HG03378 (cell line): ENCODE measurements at regions not wholly inside any gene's neighbourhood (a gene's known extent, or its start where the extent isn't known, plus 50 kb on each side); places are given as distances from the start of the nearest gene placed in this dataset.

Source experiments
- ATAC-seq: cut with Tn5 transposase; IDR thresholded peaks from one replicate; pipeline ENCODE4 v1.9.1; 2021; ENCODE audit warnings: mild to moderate bottlenecking, moderate library complexity; ENCODE audit not compliant: unreplicated experiment

- no peak for ATAC-seq
Observed at GRCh38 chr15:58294681-58295254, 137.0 kb upstream of the LIPC start.

DNA sequence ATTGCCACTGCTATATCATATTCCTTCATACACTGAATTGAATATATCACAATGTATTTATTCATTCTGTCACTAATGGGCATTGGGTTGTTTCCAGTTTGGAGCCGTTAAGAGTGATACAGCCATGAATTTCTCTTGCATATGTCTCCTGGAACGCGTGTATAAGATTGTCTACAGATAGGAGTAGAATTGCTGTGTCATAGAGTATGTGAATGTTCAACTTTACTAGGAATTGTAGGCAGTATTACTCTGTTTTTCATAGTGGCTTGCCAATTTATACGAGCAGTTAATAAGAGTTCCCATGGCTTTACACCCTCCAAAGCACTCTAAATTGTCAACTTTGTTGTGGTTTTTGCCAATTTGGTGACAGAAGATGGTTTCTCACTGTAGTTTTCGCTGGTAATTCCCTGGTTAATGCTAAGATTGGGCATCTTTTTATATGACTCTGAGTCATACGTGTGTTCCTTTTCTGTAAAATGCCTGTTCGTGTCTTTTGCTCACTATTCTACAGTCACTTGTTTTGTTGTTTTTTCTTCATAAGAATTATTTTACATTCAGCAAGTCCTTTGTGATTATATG is 136.1 kb upstream of the LIPC start:
- no peak for ATAC-seq

DNA sequence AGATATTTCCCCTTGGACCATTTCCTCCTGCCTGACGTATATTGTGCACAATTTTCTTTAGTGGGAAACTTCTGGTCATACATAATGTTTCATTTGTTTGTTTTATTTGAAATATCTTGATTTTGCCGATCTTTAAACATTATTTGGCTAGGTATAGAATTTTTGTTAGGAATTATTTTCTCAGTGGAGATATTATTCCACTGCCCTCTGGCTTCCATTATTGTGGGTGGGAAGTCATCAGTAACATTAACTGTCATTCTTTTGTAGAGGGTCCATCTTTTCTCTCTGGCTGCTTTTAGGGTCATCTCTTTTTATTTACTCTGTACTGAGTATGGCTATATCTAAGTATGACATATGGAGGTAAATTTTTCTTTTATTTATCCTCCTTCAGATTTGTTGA is 135.5 kb upstream of the LIPC start:
- no peak for ATAC-seq

- ATAC-seq, result no peak
Observed at GRCh38 chr15:58297639-58298038, 134.2 kb upstream of the LIPC start.

GRCh38 chr15:58298879-58299850 is 132.6 kb upstream of the LIPC start:
- no peak for ATAC-seq

GRCh38 chr15:58302832-58303231 is 129.0 kb upstream of the LIPC start:
- ATAC-seq, result no peak

DNA sequence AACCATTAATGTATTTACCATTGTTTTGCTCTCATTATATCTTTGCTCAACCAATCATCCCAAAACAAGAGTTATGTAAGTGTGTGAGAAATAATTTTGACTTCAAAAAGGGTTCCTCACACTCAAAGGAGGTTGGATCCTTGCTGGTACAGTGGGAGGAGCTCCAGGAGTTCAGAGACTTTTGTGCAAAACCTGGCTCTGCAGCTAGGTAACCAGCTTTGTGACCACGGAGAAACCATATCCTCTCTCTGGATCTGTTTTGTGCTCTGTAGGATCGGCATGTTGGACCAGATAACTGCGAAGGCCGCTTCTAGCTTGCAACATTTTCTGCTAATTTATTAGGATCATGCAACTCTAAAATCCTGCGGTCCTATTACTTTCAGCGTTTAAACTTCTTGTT is 128.6 kb upstream of the LIPC start:
- ATAC-seq, result no peak

DNA sequence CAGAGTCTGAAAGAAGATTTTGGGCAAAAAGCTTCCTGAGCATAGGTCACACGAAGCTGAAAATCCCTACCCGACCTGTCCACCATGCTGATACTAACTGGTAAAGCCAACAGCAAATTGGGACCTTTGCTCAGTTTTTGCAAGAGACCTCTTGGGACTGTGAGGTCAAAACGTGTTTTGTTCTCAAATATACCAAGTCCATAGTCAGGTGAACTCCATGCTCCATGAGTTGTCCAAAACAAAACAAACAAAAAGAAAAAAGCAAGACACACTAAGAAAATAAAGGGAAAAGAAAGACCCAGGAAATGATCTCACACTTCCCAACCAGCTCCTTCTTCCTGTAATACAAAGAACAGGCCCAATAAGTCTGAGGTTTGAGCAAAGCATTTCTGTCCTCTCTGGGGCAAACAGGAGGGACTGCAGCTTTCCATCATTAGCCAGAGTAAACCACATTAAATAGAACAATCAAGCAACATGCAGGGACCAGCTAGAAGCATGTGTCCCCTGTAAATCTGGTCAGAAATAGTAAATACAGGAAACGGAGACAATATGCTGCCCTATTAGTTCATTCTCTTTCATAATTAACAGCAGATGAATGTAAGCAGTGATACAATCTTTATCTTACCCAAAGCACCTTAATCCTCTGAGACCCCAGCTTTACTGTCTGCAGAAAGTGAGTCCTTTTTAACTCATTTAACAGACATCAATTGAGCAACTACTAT is 125.0 kb upstream of the LIPC start:
- ATAC-seq, result no peak

DNA sequence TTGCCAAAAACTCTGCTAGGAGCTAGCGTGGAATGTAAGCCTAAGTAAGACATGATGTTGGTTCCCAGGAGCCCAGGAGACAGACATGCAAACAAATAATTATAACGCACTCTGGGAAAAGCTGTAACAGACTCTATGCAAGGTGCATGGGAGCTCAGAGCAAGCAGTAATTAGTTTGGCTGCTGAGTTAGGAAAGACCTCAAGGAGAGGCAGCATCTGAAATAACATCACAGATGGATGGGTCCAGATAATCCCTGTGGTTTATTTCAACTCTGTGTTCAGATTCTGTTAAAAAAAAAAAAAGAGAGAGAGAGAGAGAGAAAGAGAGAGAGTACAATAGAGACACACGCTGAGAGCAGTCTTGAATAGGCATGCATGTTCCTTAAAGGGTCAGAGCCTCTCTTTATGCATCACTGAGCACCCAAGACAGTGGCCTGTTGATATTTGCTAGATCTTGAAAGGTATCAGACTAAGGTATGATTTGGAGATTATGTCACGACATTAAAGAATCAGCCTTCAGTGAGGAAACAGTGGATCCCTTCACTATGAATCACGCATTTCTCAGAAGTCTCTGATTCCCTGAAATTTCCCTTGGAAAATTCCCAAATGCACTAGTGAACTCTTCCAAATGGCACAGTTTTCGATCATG is 124.4 kb upstream of the LIPC start:
- no peak for ATAC-seq

DNA sequence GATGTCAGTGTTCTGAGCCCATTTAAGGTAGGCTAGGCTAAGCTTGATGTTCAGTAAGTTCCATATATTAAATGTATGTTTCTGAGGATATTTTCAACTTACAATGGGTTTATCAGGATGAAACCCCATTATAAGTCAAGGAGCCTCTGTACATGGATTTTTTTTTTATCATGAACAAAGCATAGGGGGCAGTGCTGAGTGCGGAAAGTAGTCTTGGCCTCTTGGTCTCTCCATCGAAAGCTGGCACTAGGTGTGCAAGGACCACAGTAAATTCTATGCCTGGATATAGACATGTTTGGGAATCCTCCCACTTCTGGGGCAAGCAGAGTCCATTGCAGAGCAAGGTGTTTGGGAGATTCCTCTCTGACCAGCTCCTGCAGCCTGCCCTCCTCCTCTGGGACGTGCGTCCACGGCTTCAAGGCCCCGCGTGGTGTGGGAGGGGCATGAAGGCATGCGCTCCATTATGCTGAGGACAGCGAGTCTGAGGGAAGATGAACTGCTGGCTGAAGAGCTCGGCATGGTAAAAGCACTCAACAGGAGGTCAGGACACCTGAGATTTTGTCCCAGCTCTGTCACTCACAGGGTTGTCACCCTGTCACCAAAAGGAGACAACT is 122.9 kb upstream of the LIPC start:
- ATAC-seq, result no peak

DNA sequence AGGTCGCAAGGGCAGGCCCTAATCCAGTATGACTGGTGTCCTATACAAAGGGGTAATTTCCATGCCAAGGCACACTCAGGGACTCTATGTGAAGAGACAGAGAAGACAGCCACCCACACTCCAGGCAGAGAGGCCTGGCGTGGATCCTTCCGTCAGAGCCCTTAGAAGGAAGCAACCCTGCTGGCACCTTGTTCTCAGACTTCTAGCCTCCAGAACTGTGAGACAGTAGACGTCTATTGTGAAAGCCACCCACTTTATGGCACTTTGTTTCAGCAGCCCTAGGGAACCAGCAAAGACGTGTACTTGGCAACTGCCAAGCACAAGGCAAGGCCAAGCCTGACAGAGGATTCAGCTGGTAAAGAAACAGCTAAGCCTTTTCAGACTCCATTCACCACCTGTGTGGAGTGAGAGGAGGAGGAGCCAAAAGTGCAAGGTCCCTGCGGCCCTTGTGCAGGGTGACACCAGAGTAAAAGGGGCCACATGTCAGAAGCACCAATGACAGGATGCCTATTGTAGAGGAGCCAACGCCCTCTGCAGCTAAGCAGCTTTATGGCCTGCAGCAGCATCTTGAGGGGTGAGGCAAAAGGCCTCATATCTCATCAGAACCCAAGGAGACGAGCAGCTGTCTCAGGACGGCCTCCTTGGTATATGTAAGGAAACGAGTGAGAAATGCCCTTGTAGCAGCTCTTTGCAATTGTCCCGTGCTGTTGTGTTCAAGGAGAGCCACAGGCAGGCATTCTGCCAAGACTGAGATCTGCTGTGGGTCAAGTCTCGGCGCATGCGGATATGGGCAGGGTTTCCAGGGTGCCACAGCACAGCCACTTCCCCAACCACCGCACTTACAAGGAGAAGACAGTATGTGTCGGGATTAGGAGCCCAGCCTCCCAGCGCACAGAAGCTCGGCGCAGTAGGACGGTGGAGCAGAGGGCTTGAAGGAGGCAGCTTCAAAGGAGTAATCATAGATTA is 121.5 kb upstream of the LIPC start:
- no peak for ATAC-seq

- ATAC-seq, result no peak
Observed at GRCh38 chr15:58311556-58311955, 120.2 kb upstream of the LIPC start.

- no peak for ATAC-seq
Observed at GRCh38 chr15:58312031-58312430, 119.8 kb upstream of the LIPC start.

DNA sequence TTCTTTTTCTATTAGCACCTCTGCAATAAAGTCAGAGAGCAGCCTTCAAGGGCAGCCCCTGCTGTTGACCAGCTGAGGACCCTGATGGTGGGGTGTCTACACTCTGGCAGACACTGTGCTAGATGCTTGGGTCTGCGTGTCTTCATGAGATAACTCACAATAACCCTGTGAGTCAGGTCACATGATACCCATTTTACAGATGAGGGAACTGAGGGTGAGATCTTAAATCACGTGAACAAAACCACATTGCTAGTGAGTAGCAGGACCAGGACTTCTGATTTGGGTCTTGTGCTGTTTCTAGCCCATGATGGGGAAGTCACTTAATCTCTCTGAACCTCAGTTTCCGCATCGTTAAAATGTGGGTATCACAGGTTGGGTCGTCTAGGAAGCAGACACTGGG is 118.5 kb upstream of the LIPC start:
- no peak for ATAC-seq

DNA sequence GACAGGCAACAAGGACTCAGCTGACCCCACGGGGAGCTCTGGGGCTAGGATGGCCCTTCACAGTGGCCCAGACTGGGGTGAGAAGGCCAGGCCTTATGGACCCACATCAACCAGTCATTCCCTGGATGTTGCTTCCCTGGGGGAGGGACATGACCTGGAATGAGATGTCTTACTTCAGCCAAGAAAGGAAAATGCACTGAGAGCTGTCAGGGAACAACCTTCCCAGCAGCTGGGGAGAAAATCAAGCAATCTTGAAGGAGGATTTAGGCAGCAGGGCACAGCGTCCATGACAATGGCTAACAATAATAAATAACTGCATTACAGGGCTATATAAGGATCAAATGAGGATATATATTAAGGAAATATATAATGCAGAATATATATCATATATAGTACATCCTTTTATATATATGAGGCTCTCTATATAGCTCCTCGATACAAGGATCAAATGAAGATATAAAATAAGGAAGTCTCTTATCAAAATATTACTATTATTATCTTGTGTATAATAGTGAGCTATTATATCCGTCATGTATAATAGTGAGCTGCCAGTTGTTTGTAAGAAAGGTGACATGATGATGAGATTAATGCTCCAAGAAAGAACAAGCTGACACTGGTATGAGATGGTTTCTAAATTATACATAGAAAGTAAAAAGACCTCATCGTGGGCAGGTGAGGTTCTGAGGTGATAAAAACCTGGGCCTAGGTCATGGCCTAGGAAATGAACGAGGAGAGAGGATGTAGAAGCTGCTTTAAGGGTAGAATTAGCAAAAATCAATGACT is 117.8 kb upstream of the LIPC start:
- ATAC-seq, result no peak

- ATAC-seq, result no peak
Observed at GRCh38 chr15:58314593-58315216, 117.1 kb upstream of the LIPC start.

DNA sequence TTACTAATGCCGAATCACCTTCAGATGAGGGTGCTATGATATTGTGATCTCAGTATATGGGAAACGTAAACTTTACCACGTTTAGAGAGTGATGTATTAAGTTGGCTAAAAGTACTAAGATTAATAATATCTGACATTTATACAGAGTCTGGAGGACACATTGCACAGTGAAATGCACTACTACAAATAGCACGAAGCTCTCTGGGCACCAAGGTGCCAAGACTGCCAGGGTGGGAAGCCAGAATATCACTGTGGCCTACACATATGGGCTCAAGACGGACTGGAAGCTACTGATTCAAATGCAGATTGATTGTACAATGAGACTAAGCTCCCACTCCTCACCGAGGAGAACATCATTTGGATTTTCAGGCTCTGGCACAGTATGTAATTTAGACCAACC is 113.3 kb upstream of the LIPC start:
- ATAC-seq, result no peak

- ATAC-seq, result no peak
Observed at GRCh38 chr15:58321034-58321433, 110.8 kb upstream of the LIPC start.
